Activated naive CD4-positive, alpha-beta T cell treated with anti-CD3 and anti-CD28 coated beads, Interleukin-2, amount 50 U/mL, for 72 hours (primary cell): ENCODE measurements at regions not wholly inside any gene's neighbourhood (a gene's known extent, or its start where the extent isn't known, plus 50 kb on each side); places are given as distances from the start of the nearest gene placed in this dataset.
"Not testable (repeated sequence)": the region's sequence is repeated elsewhere in the genome, so short reads cannot be mapped to it uniquely, and the experiment has no call there.

Source experiments
- ATAC-seq, 2 donors: fragments of 150-1000 bp; cut with Tn5 transposase; 2 replicates each; pipeline ENCODE4 v1.10.0; 2021; ENCODE audit warnings: mild to moderate bottlenecking in 2 of 2, moderate library complexity in 2 of 2
- DNase-seq, 2 donors: peaks; one replicate each; pipeline ENCODE4 v3.0.0; 2021 to 2022; ENCODE audit warnings: low spot score in 2 of 2
- H3K27ac Mint-ChIP-seq, 2 donors: one replicate each; pipeline ENCODE4 v1.8.0; 2022; ENCODE audit warnings: mild to moderate bottlenecking in 2 of 2, mixed read lengths in 2 of 2
- H3K36me3 Mint-ChIP-seq, 2 donors: one replicate each; pipeline ENCODE4 v1.8.0; 2022; ENCODE audit warnings: mixed read lengths in 2 of 2
- H3K9me3 Mint-ChIP-seq, 2 donors: one replicate each; pipeline ENCODE4 v1.8.0; 2022; ENCODE audit warnings: mixed read lengths in 2 of 2

- DNase-seq (no peak), ATAC-seq (no peak)
- Mint-ChIP-seq H3K36me3 (peaks cover 2 to 14% of the 10 kb centered on the region in 2 donors), H3K27ac (no peak overlapping the region), H3K9me3 (peaks cover 7 to 13% of the 10 kb centered on the region in 2 donors)
Measured at GRCh38 chr21:34215501-34215900, 142.1 kb downstream of the MRPS6 start.

- peaks cover 0 to 14% of the 10 kb centered on the region in 2 donors for H3K36me3 Mint-ChIP-seq
- H3K27ac Mint-ChIP-seq: no peak overlapping the region
- no peak for DNase-seq
- H3K9me3 Mint-ChIP-seq: peaks cover 7 to 11% of the 10 kb centered on the region in 2 donors
- ATAC-seq: no peak
Measured at GRCh38 chr21:34215911-34216717, 142.7 kb downstream of the MRPS6 start.

- DNase-seq (no peak), ATAC-seq (no peak)
- peaks cover 0 to 14% of the 10 kb centered on the region in 2 donors for H3K36me3 Mint-ChIP-seq
- H3K27ac Mint-ChIP-seq: no peak overlapping the region
- peaks cover 7% of the 10 kb centered on the region in 2 donors for H3K9me3 Mint-ChIP-seq
Measured at GRCh38 chr21:34216718-34217032, 143.3 kb downstream of the MRPS6 start.

GRCh38 chr21:34217263-34217662 lies 143.9 kb downstream of the MRPS6 start:
- peaks cover 6 to 7% of the 10 kb centered on the region in 2 donors for H3K9me3 Mint-ChIP-seq
- DNase-seq (no peak), ATAC-seq (no peak)
- H3K36me3 Mint-ChIP-seq: peaks cover 0 to 14% of the 10 kb centered on the region in 2 donors
- H3K27ac Mint-ChIP-seq: no peak overlapping the region

GRCh38 chr21:34219334-34220060 lies 144.3 kb upstream of the KCNE2 start:
- Mint-ChIP-seq H3K9me3 (no peaks in the 10 kb centered on the region), H3K27ac (no peak overlapping the region), H3K36me3 (peaks cover 0 to 7% of the 10 kb centered on the region in 2 donors)
- DNase-seq (no peak), ATAC-seq (no peak)

- Mint-ChIP-seq H3K36me3 (no peaks in the 10 kb centered on the region), H3K27ac (no peak overlapping the region), H3K9me3 (no peaks in the 10 kb centered on the region)
- no peak for DNase-seq
- no peak for ATAC-seq
Measured at GRCh38 chr21:34220556-34221195, 143.1 kb upstream of the KCNE2 start.

GRCh38 chr21:34221331-34222030 lies 142.3 kb upstream of the KCNE2 start:
- ATAC-seq: no peak
- H3K27ac Mint-ChIP-seq: peak overlapping the region in 1 of 2 donors; percentile 66
- DNase-seq: no peak
- H3K36me3 Mint-ChIP-seq: no peaks in the 10 kb centered on the region
- H3K9me3 Mint-ChIP-seq: no peaks in the 10 kb centered on the region

GRCh38 chr21:34222031-34222335 lies 141.8 kb upstream of the KCNE2 start:
- no peak for ATAC-seq
- no peaks in the 10 kb centered on the region for H3K36me3 Mint-ChIP-seq
- no peaks in the 10 kb centered on the region for H3K9me3 Mint-ChIP-seq
- DNase-seq: no peak
- peak overlapping the region in 1 of 2 donors; percentile 66 for H3K27ac Mint-ChIP-seq

- Mint-ChIP-seq H3K27ac (no peak overlapping the region), H3K9me3 (no peaks in the 10 kb centered on the region), H3K36me3 (no peaks in the 10 kb centered on the region)
- ATAC-seq (no peak), DNase-seq (no peak)
Measured at GRCh38 chr21:34223376-34223775, 140.4 kb upstream of the KCNE2 start.

- Mint-ChIP-seq H3K27ac (no peak overlapping the region), H3K9me3 (no peaks in the 10 kb centered on the region), H3K36me3 (no peaks in the 10 kb centered on the region)
- DNase-seq (no peak), ATAC-seq (no peak)
Measured at GRCh38 chr21:34227386-34227852, 136.4 kb upstream of the KCNE2 start.

GRCh38 chr21:34228792-34229191 lies 135.0 kb upstream of the KCNE2 start:
- Mint-ChIP-seq H3K36me3 (no peaks in the 10 kb centered on the region), H3K27ac (no peak overlapping the region), H3K9me3 (no peaks in the 10 kb centered on the region)
- no peak for DNase-seq
- no peak for ATAC-seq

GRCh38 chr21:34229353-34229752 lies 134.5 kb upstream of the KCNE2 start:
- no peak for ATAC-seq
- Mint-ChIP-seq H3K27ac (no peak overlapping the region), H3K9me3 (no peaks in the 10 kb centered on the region), H3K36me3 (no peaks in the 10 kb centered on the region)
- DNase-seq: no peak

GRCh38 chr21:34233741-34234140 lies 130.1 kb upstream of the KCNE2 start:
- DNase-seq, H3K36me3 Mint-ChIP-seq, H3K9me3 Mint-ChIP-seq, H3K27ac Mint-ChIP-seq, ATAC-seq: not testable (repeated sequence)

- peaks cover 0 to 9% of the 10 kb centered on the region in 2 donors for H3K36me3 Mint-ChIP-seq
- no peak for DNase-seq
- no peak overlapping the region for H3K27ac Mint-ChIP-seq
- peaks cover 0 to 4% of the 10 kb centered on the region in 2 donors for H3K9me3 Mint-ChIP-seq
- ATAC-seq: no peak
Measured at GRCh38 chr21:34235514-34235913, 128.3 kb upstream of the KCNE2 start.

GRCh38 chr21:34242973-34243372 lies 120.8 kb upstream of the KCNE2 start:
- ATAC-seq: no peak
- no peak overlapping the region for H3K27ac Mint-ChIP-seq
- H3K9me3 Mint-ChIP-seq: peaks cover 0 to 5% of the 10 kb centered on the region in 2 donors
- DNase-seq: no peak
- H3K36me3 Mint-ChIP-seq: peaks cover 0 to 5% of the 10 kb centered on the region in 2 donors

GRCh38 chr21:34243562-34243961 lies 120.2 kb upstream of the KCNE2 start:
- Mint-ChIP-seq H3K9me3 (peaks cover 0 to 5% of the 10 kb centered on the region in 2 donors), H3K27ac (no peak overlapping the region), H3K36me3 (peaks cover 0 to 11% of the 10 kb centered on the region in 2 donors)
- ATAC-seq: peak; percentile 46 to 59
- DNase-seq: peak in 1 of 2 donors; percentile 15

- H3K9me3 Mint-ChIP-seq: peaks cover 8 to 24% of the 10 kb centered on the region in 2 donors
- no peak overlapping the region for H3K27ac Mint-ChIP-seq
- ATAC-seq (no peak), DNase-seq (no peak)
- H3K36me3 Mint-ChIP-seq: peaks cover 6 to 13% of the 10 kb centered on the region in 2 donors
Measured at GRCh38 chr21:34252751-34253150, 111.1 kb upstream of the KCNE2 start.
